ENCODE measurements at regions not wholly inside any gene's neighbourhood (a gene's known extent, or its start where the extent isn't known, plus 50 kb on each side); places are given as distances from the start of the nearest gene placed in this dataset.

- TF ChIP-seq REST (IDR thresholded peaks at IDR 0.05; ENCODE audit: insufficient read depth in 1 of 2, low read depth in 2 of 2, low read length in 2 of 2) (no peak), POLR2AphosphoS5 (IDR thresholded peaks at IDR 0.05; ENCODE audit: low read depth, low read length) (no peak), TAF1 (IDR thresholded peaks at IDR 0.05; ENCODE audit: borderline replicate concordance, insufficient read depth, low read length) (no peak), SIN3A (IDR thresholded peaks at IDR 0.05; ENCODE audit: borderline replicate concordance, insufficient read depth, low read length) (no peak), FOXP2 (optimal IDR thresholded peaks at IDR 0.05; ENCODE audit: borderline replicate concordance, extremely low read depth, extremely low read length, insufficient read depth) (no peak)
Measured at GRCh38 chr1:30404341-30404740, 319.0 kb downstream of the MATN1 start.

Measured in PFSK-1 (cell line).